Smooth muscle cell (in vitro differentiated cells): ENCODE measurements at regions not wholly inside any gene's neighbourhood (a gene's known extent, or its start where the extent isn't known, plus 50 kb on each side); places are given as distances from the start of the nearest gene placed in this dataset.

Source experiments
- DNase-seq: peaks from one replicate; lab custom pipeline; 2025; ENCODE audit not compliant: unreplicated experiment; lab: John Stamatoyannopoulos, UW
- H2AFZ ChIP-seq: fragments of 200-600 bp; sonication (generic); 2 replicates; pipeline ENCODE4 v1.6.0; 2016; ENCODE audit warnings: antibody characterized with exemption, low read depth, mild to moderate bottlenecking
- H3F3A ChIP-seq: fragments of 200-600 bp; sonication (generic); 2 replicates; pipeline ENCODE4 v1.6.0; 2017; ENCODE audit warnings: antibody characterized with exemption, low read depth
- H3K27ac ChIP-seq: fragments of 200-600 bp; sonication (generic); 2 replicates; pipeline ENCODE4 v1.5.1; 2016; ENCODE audit warnings: low read depth, mild to moderate bottlenecking
- H3K27me3 ChIP-seq: fragments of 200-600 bp; sonication (generic); 2 replicates; pipeline ENCODE4 v1.6.1; 2016; ENCODE audit warnings: low read depth, mild to moderate bottlenecking
- H3K36me3 ChIP-seq: fragments of 200-600 bp; sonication (generic); 2 replicates; pipeline ENCODE4 v1.5.1; 2016; ENCODE audit warnings: low read depth
- H3K4me1 ChIP-seq: fragments of 200-600 bp; sonication (generic); 2 replicates; pipeline ENCODE4 v1.5.1; 2016; ENCODE audit warnings: low read depth
- H3K4me2 ChIP-seq: fragments of 200-600 bp; sonication (generic); 2 replicates; pipeline ENCODE4 v1.6.0; 2016; ENCODE audit warnings: mild to moderate bottlenecking
- H3K4me3 ChIP-seq: fragments of 200-600 bp; sonication (generic); 2 replicates; pipeline ENCODE4 v1.5.1; 2016; ENCODE audit warnings: mild to moderate bottlenecking
- H3K79me2 ChIP-seq: fragments of 200-600 bp; sonication (generic); 2 replicates; pipeline ENCODE4 v1.6.0; 2016; ENCODE audit warnings: low read depth, mild to moderate bottlenecking
- H3K9ac ChIP-seq: fragments of 200-600 bp; sonication (generic); 2 replicates; pipeline ENCODE4 v1.6.0; 2016; ENCODE audit warnings: low read depth
- H3K9me3 ChIP-seq: fragments of 200-600 bp; sonication (generic); replicated peaks from 2 replicates; pipeline ENCODE4 v1.5.1; 2016; ENCODE audit warnings: low read depth
- H4K20me1 ChIP-seq: fragments of 200-600 bp; sonication (generic); 2 replicates; pipeline ENCODE4 v1.6.0; 2016; ENCODE audit warnings: low read depth
- CTCF ChIP-seq: fragments of 200-600 bp; sonication (generic); IDR thresholded peaks from 2 replicates; pipeline ENCODE4 v1.5.1; 2017; ENCODE audit warnings: borderline replicate concordance, mild to moderate bottlenecking, antibody characterized with exemption; ENCODE audit not compliant: insufficient read depth, poor library complexity, severe bottlenecking
- WGBS: methylation state at CpG from one replicate; pipeline ENCODE4 v1.1.7; 2016; ENCODE audit warnings: low lambda C conversion rate; 5-methylcytosine and 5-hydroxymethylcytosine counted together

DNA sequence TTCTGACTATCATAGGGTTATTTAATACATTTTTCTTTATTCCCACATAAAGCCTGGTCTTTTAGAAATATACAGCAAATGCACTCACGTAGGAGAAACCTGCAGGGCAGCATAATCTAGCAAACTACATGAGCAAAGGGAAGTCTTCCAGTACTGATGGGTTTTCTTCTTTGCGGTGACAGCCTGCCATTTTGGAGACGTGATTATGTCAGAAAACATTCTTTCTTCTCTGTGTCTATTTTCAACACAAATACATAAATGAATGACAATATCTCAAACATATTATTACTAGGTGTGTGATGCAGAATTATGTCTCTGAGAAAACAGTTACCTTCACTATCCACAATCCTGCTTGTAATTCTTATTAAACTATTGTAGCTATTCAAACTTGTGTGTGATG is 425.0 kb downstream of the GPAM start:
- no peaks in the 10 kb centered on the region for H3K79me2 ChIP-seq
- 82% methylated on average over 3 of the region's 3 CpGs for WGBS
- no peaks in the 10 kb centered on the region for H3K36me3 ChIP-seq
- no peaks in the 10 kb centered on the region for H3F3A ChIP-seq
- no peak overlapping the region for H3K27ac ChIP-seq
- H3K4me2 ChIP-seq = no peak overlapping the region
- no peaks in the 10 kb centered on the region for H3K9me3 ChIP-seq
- no peak overlapping the region for H2AFZ ChIP-seq
- H3K27me3 ChIP-seq = peaks cover 29% of the 10 kb centered on the region
- no peak overlapping the region for H3K9ac ChIP-seq
- no peak for TF ChIP-seq CTCF
- no peaks in the 10 kb centered on the region for H3K4me1 ChIP-seq
- no peak overlapping the region for H3K4me3 ChIP-seq
- DNase-seq = no peak
- no peaks in the 10 kb centered on the region for H4K20me1 ChIP-seq

DNA sequence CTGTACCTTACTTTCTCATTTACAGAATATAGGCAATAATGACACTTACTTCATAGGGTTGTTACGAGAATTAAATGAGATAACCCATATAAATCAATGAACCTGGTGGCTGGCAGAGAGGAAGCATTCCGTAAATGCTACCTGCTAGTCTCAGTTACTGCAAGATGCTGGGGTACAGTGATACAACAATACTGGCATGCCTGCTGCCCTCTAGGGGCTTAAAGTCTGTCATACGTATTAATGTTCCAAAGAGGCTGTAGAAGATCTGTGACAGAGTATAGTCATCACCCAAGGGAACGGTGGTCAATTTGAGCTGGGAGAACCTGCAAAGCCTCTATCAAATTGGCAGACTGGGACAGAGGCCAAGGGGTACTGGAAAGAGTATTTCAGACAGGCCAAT is 421.5 kb downstream of the GPAM start:
- no peak for TF ChIP-seq CTCF
- H3K9ac ChIP-seq = no peak overlapping the region
- no peaks in the 10 kb centered on the region for H3K4me1 ChIP-seq
- H3K9me3 ChIP-seq = no peaks in the 10 kb centered on the region
- H3K27ac ChIP-seq = no peak overlapping the region
- H3K4me3 ChIP-seq = no peak overlapping the region
- WGBS = 88% methylated on average over 4 of the region's 4 CpGs
- H3K27me3 ChIP-seq = peaks cover 38% of the 10 kb centered on the region
- H2AFZ ChIP-seq = no peak overlapping the region
- H3K4me2 ChIP-seq = no peak overlapping the region
- H3K36me3 ChIP-seq = no peaks in the 10 kb centered on the region
- no peaks in the 10 kb centered on the region for H4K20me1 ChIP-seq
- no peak for DNase-seq
- H3K79me2 ChIP-seq = no peaks in the 10 kb centered on the region
- H3F3A ChIP-seq = no peaks in the 10 kb centered on the region

GRCh38 chr10:111765216-111765615 is 418.3 kb downstream of the GPAM start:
- H3K4me1 ChIP-seq = no peaks in the 10 kb centered on the region
- 73% methylated on average over 2 of the region's 2 CpGs for WGBS
- no peak overlapping the region for H3K9ac ChIP-seq
- no peak overlapping the region for H3K4me2 ChIP-seq
- H2AFZ ChIP-seq = no peak overlapping the region
- no peaks in the 10 kb centered on the region for H3K79me2 ChIP-seq
- no peak for DNase-seq
- H3F3A ChIP-seq = no peaks in the 10 kb centered on the region
- H3K4me3 ChIP-seq = no peak overlapping the region
- no peak for TF ChIP-seq CTCF
- H4K20me1 ChIP-seq = no peaks in the 10 kb centered on the region
- no peaks in the 10 kb centered on the region for H3K9me3 ChIP-seq
- no peak overlapping the region for H3K27ac ChIP-seq
- H3K27me3 ChIP-seq = peaks cover 23% of the 10 kb centered on the region
- H3K36me3 ChIP-seq = no peaks in the 10 kb centered on the region

- Histone ChIP-seq H3K79me2 (no peaks in the 10 kb centered on the region), H3K27ac (no peak overlapping the region), H4K20me1 (no peaks in the 10 kb centered on the region), H2AFZ (no peak overlapping the region), H3K27me3 (peaks cover 22% of the 10 kb centered on the region), H3K4me2 (no peak overlapping the region), H3K9me3 (no peaks in the 10 kb centered on the region), H3K4me3 (no peak overlapping the region), H3K4me1 (no peaks in the 10 kb centered on the region), H3K9ac (no peak overlapping the region), H3F3A (no peaks in the 10 kb centered on the region), H3K36me3 (no peaks in the 10 kb centered on the region)
- no peak for TF ChIP-seq CTCF
- no peak for DNase-seq
- 86% methylated on average over 3 of the region's 3 CpGs for WGBS
Observed at GRCh38 chr10:111766464-111766863, 417.1 kb downstream of the GPAM start.
